Glutamatergic neuron (in vitro differentiated cells): ENCODE measurements at regions not wholly inside any gene's neighbourhood (a gene's known extent, or its start where the extent isn't known, plus 50 kb on each side); places are given as distances from the start of the nearest gene placed in this dataset.
"Not testable (repeated sequence)": the region's sequence is repeated elsewhere in the genome, so short reads cannot be mapped to it uniquely, and the experiment has no call there.

ENCODE experiments used
- DNase-seq: peaks from one replicate; pipeline ENCODE4 v3.0.0; 2022
- H3K27ac Mint-ChIP-seq: one replicate; pipeline ENCODE4 v1.8.0; 2020; ENCODE audit warnings: mild to moderate bottlenecking, mixed read lengths, inconsistent platforms; ENCODE audit not compliant: unreplicated experiment
- H3K27me3 Mint-ChIP-seq: one replicate; pipeline ENCODE4 v1.8.0; 2020; ENCODE audit warnings: mild to moderate bottlenecking, moderate library complexity, mixed read lengths, inconsistent platforms; ENCODE audit not compliant: unreplicated experiment
- H3K36me3 Mint-ChIP-seq: one replicate; pipeline ENCODE4 v1.8.0; 2020; ENCODE audit warnings: mild to moderate bottlenecking, mixed read lengths, inconsistent platforms; ENCODE audit not compliant: unreplicated experiment
- H3K4me1 Mint-ChIP-seq: one replicate; pipeline ENCODE4 v1.8.0; 2020; ENCODE audit warnings: mild to moderate bottlenecking, low read depth, mixed read lengths, inconsistent platforms; ENCODE audit not compliant: unreplicated experiment
- H3K4me3 Mint-ChIP-seq: one replicate; pipeline ENCODE4 v1.8.0; 2020; ENCODE audit warnings: mild to moderate bottlenecking, mixed read lengths, inconsistent platforms; ENCODE audit not compliant: unreplicated experiment
- H3K9me3 Mint-ChIP-seq: one replicate; pipeline ENCODE4 v1.8.0; 2020; ENCODE audit warnings: mild to moderate bottlenecking, moderate library complexity, mixed read lengths, inconsistent platforms; ENCODE audit not compliant: unreplicated experiment
- TF ChIP-seq, protein P1 (sequence below): fragments of 200-600 bp; sonication (generic); IDR thresholded peaks from one replicate; pipeline ENCODE4 v1.5.0; 2021; ENCODE audit not compliant: partially characterized antibody, unreplicated experiment

- Mint-ChIP-seq H3K27me3 (peaks cover 8% of the 10 kb centered on the region), H3K27ac (no peak overlapping the region), H3K4me1 (no peaks in the 10 kb centered on the region), H3K36me3 (peaks cover 16% of the 10 kb centered on the region), H3K9me3 (no peaks in the 10 kb centered on the region), H3K4me3 (no peak overlapping the region)
- no peak for DNase-seq
- TF ChIP-seq, protein P1, sequence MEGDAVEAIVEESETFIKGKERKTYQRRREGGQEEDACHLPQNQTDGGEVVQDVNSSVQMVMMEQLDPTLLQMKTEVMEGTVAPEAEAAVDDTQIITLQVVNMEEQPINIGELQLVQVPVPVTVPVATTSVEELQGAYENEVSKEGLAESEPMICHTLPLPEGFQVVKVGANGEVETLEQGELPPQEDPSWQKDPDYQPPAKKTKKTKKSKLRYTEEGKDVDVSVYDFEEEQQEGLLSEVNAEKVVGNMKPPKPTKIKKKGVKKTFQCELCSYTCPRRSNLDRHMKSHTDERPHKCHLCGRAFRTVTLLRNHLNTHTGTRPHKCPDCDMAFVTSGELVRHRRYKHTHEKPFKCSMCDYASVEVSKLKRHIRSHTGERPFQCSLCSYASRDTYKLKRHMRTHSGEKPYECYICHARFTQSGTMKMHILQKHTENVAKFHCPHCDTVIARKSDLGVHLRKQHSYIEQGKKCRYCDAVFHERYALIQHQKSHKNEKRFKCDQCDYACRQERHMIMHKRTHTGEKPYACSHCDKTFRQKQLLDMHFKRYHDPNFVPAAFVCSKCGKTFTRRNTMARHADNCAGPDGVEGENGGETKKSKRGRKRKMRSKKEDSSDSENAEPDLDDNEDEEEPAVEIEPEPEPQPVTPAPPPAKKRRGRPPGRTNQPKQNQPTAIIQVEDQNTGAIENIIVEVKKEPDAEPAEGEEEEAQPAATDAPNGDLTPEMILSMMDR, result no peak
Observed at GRCh38 chr22:27253108-27253902, 548.3 kb downstream of the MN1 start.

- H3K9me3 Mint-ChIP-seq, DNase-seq, H3K4me3 Mint-ChIP-seq, H3K4me1 Mint-ChIP-seq, H3K27me3 Mint-ChIP-seq, H3K27ac Mint-ChIP-seq: not testable (repeated sequence)
- peaks cover 16% of the 10 kb centered on the region for H3K36me3 Mint-ChIP-seq
Observed at GRCh38 chr22:27254063-27254462, 547.5 kb downstream of the MN1 start.

- Mint-ChIP-seq H3K27me3 (peaks cover 4% of the 10 kb centered on the region), H3K9me3 (no peaks in the 10 kb centered on the region), H3K27ac (no peak overlapping the region), H3K4me3 (no peak overlapping the region), H3K36me3 (peaks cover 16% of the 10 kb centered on the region), H3K4me1 (peaks cover 3% of the 10 kb centered on the region)
- no peak for DNase-seq
- TF ChIP-seq, protein P1, result no peak
Observed at GRCh38 chr22:27255580-27255979, 546.0 kb downstream of the MN1 start.

DNA sequence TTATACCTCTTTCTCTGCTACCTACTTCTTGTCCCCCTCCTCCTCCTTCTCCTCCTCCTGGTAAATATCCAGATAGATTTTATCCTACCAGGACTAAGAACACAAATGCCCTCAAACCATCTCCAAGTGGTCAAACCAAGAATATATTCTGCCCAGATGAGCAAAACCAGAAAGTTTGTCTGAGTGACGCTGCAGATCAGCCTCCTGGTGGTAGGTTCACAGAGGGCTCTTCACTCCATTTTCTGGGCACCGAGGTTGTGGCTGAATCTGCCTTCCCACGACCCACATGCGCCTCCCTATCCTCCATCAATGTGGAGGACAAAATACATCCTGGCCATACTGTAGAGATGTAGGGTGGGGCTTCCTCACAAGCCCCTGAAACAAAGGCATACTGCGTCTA, 543.6 kb downstream of the MN1 start:
- no peak overlapping the region for H3K27ac Mint-ChIP-seq

GRCh38 chr22:27258616-27259172, 542.9 kb downstream of the MN1 start:
- DNase-seq, result no peak
- Mint-ChIP-seq H3K27ac (no peak overlapping the region), H3K4me3 (no peak overlapping the region), H3K9me3 (peaks cover 4% of the 10 kb centered on the region), H3K27me3 (peaks cover 7% of the 10 kb centered on the region), H3K4me1 (peaks cover 3% of the 10 kb centered on the region), H3K36me3 (peaks cover 19% of the 10 kb centered on the region)
- TF ChIP-seq, protein P1, result no peak

More for the DNA sequence above, 543.6 kb downstream of the MN1 start:
- no peak for DNase-seq
- peaks cover 3% of the 10 kb centered on the region for H3K4me1 Mint-ChIP-seq
- TF ChIP-seq, protein P1, result no peak
- peaks cover 7% of the 10 kb centered on the region for H3K27me3 Mint-ChIP-seq
- H3K9me3 Mint-ChIP-seq, result no peaks in the 10 kb centered on the region
- H3K36me3 Mint-ChIP-seq, result peaks cover 16% of the 10 kb centered on the region
- H3K4me3 Mint-ChIP-seq, result no peak overlapping the region
